Renal cortex interstitium (tissue), 11 donors: ENCODE measurements at regions not wholly inside any gene's neighbourhood (a gene's known extent, or its start where the extent isn't known, plus 50 kb on each side); places are given as distances from the start of the nearest gene placed in this dataset.
"Not testable (repeated sequence)": the region's sequence is repeated elsewhere in the genome, so short reads cannot be mapped to it uniquely, and the experiment has no call there.

Experiments
- DNase-seq, 11 donors: peaks; one replicate each; pipeline ENCODE4 v3.0.0-alpha.2; 2013; ENCODE audit warnings: low read depth in 9 of 11, low spot score in 4 of 11; ENCODE audit errors: extremely low read depth in 1 of 11

- not testable (repeated sequence) for DNase-seq
These were observed 73.9 kb upstream of the WIPF1 start for GRCh38 chr2:174671532-174671931.

DNA sequence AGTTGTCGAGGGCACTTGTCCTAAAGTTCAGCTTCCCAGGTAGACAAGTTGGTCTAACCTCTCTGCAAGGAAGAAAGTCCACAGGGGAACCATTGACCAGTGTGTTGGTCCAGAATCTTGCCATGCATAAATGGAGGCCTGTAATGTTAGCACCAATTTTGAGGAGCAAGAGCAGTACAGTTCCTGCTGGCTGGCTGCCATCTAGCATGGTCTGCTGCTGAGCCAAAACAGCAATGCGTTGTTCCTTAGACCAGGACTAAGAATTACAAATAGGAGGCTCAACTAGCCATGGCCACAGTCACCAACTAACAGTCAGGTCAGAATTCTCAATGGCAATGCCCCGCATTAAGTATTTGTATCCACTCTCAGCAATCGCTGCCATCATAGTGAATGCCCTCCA lies 72.8 kb upstream of the WIPF1 start:
- no peak for DNase-seq

DNA sequence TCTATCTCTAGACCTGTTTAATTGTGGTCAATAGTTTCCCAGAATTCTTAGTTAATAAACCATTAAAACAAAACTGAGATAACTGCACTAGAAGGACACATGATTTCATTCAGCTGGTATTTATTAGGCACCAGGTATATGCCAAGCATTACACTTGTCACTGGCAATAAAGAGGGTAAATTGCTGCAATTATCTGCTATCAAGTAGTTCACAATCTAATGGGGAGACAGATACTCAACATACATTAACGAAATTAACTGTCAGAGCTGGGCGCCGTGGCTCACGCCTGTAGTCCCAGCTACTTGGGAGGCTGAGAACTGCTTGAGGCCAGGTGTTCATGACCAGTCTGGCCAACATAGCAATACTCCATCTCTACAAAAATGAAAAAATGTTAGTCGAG lies 71.7 kb upstream of the WIPF1 start:
- no peak for DNase-seq

DNA sequence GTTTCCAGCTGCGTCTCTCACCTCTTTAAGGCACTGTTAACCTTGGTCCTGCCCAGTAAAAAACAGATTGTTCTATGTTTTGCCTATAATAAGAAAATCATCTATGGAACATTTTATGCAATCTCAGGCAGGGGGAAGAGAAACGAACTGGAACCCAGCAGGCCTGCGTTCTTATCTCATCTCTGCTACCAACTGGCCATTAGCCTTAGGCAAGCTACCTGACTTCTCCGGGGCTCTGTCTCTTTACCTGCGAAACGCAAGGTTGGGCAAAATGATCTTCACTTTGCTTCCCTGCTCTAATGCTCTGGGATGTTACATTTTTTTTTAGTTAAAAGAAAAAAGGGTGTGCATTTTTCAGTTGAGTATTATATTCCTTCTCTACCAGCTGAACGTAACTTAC lies 70.5 kb upstream of the WIPF1 start:
- no peak for DNase-seq

- no peak for DNase-seq
These were observed 69.8 kb upstream of the WIPF1 start for GRCh38 chr2:174667250-174667860.

DNA sequence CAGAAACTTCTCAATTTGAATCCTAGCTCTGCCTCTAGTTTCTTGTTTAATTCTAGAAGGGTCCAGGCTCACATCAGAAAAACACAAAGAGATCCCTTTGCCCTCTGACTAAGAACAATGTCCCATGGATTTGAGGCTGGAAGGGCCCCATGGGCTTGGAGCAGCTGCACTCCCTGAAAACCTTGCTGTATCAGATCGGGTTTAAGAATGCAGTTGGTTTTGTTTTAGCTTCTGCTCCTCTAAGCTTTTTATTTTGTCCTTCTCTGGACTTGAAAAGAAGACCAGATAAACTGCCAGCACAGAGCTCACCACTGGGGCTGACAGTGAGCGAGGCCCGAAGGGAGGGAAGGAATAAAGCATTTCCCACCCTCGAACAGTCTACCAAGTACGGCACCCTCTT lies 69.2 kb upstream of the WIPF1 start:
- DNase-seq, result no peak

GRCh38 chr2:174666312-174666711 lies 68.7 kb upstream of the WIPF1 start:
- DNase-seq, result no peak

- DNase-seq, result no peak
These were observed 66.6 kb upstream of the WIPF1 start for GRCh38 chr2:174664084-174664759.

- no peak for DNase-seq
These were observed 65.9 kb upstream of the WIPF1 start for GRCh38 chr2:174663550-174663949.

- DNase-seq, result no peak
These were observed 65.3 kb upstream of the WIPF1 start for GRCh38 chr2:174662859-174663258.

GRCh38 chr2:174662459-174662858 lies 64.9 kb upstream of the WIPF1 start:
- no peak for DNase-seq

- no peak for DNase-seq
These were observed 63.5 kb upstream of the WIPF1 start for GRCh38 chr2:174660984-174661675.

DNA sequence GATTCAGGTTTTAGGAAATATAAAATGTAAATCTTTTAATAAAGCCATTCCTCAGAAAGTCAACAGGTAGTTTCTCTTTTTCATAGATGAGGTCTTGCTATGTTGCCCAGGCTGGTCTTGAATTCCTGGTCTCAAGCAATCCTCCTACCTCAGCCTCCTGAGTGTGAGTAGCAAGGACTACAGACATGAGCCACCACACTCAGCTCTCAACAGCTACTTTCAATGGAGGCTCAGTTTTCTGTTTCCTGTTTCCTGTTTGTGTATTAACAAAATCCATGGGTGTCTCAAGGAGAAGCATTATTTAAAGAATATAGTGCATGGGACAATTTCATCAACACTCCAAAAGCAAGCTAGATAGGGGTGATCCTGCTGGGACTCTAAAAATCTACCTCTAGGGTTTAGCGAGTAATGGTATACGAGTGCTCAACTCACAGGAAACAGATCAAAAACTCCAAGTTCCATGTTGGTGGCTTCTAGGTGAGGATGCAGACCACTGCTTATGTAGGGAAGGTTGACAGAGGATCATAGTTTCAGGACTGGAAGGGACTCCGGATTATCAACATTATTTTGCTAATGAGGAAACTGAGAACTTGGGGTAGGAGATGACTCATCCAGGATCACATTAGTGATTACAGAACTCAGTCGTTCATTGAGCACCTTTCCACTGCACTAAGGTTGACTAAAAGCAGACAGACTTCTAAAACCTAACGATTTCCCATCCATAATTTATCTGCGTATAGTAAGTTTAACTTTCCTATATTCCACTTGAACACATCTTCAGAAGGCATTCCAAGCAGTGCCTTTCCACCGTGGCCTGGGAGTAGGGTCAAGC lies 61.7 kb upstream of the WIPF1 start:
- no peak for DNase-seq

GRCh38 chr2:174656676-174657176 lies 59.1 kb upstream of the WIPF1 start:
- no peak for DNase-seq

- DNase-seq, result no peak
These were observed 58.4 kb upstream of the WIPF1 start for GRCh38 chr2:174656035-174656434.

- no peak for DNase-seq
These were observed 56.9 kb upstream of the WIPF1 start for GRCh38 chr2:174654419-174654941.

- DNase-seq, result no peak
These were observed 51.3 kb upstream of the WIPF1 start for GRCh38 chr2:174648896-174649295.
